Erythroblast (primary cell): ENCODE measurements at regions not wholly inside any gene's neighbourhood (a gene's known extent, or its start where the extent isn't known, plus 50 kb on each side); places are given as distances from the start of the nearest gene placed in this dataset.
"Not testable (repeated sequence)": the region's sequence is repeated elsewhere in the genome, so short reads cannot be mapped to it uniquely, and the experiment has no call there.

Source experiments
- DNase-seq, 2 experiments: peaks; one replicate each; lab custom pipeline; 2025; lab: John Stamatoyannopoulos, UW
- GATA1 ChIP-seq: IDR thresholded peaks from 2 replicates; pipeline ENCODE4 v1.6.1; 2011; ENCODE audit warnings: low read depth, mild to moderate bottlenecking, control low read depth, low read length, moderate library complexity
- POLR2A ChIP-seq: IDR thresholded peaks from 2 replicates; pipeline ENCODE4 v1.6.1; 2011; ENCODE audit warnings: mild to moderate bottlenecking, low read length

DNA sequence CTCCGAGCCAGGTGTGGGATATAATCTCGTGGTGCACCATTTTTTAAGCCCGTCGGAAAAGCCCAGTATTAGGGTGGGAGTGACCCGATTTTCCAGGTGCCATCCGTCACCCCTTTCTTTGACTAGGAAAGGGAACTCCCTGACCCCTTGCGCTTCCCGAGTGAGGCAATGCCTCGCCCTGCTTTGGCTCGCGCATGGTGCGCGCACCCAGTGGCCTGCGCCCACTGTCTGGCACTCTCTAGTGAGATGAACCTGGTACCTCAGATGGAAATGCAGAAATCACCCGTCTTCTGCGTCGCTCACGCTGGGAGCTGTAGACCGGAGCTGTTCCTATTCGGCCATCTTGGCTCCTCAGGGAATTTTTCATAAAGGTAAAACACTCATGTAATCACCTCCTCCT lies 63.9 kb downstream of the RWDD3 start:
- DNase-seq, result not testable (repeated sequence)

DNA sequence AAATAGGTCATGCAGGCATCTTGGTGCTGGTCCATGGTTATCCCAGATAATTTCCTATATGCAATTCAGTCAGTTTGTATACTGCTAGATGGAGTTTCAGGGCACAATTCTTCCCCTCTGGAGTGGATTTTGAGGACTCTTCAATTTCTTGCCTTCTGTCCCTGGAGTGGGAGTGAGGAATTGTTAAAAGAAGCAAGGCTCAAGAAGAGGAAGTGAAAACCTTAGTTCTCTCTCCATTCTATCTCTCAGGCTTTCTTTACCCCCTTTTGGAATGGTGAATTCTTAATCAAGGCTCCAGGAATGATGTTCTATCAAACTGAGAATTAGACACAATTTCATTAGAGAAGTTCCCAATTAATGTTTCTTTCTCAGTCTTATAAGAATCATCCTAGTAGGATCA lies 67.1 kb downstream of the RWDD3 start:
- TF ChIP-seq GATA1 (no peak), POLR2A (no peak)
- no peak for DNase-seq

DNA sequence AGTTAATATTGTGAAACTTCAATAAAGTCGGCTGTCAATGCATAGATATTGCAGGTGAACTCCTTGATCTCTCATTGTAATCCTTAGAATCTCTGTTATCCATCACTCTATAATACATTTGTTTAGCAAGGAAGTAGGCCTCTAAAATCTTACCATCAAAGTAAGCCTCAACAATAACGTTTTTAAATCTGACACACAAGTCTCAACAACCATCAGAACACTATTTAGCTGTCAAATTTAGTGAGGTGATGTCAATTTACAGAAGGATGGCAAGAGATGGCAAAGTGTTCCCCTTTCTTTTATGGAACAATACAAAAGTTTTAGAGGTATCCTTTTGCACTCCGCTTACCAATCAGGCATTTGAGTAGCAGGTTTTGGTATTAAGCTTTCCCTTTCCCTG lies 67.6 kb downstream of the RWDD3 start:
- DNase-seq, result no peak
- TF ChIP-seq POLR2A (no peak), GATA1 (no peak)

DNA sequence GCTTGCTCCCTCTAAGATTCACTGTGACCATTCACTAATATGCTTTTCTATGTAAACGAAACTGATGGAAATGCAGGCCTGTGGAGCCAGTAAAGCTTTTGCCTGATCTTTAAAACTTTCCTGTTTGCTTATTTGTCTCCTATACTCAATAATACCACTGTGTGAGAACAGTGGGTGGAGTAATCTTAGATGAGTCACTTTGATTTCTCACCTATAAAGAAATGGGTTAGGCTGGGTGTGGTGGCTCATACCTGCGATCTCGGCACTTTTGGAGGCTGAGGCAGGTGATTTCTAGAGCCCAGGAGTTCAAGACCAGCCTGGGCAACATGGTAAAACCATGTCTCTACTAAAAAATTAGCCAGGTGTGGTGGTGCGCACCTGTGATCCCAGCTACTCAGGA lies 70.8 kb downstream of the RWDD3 start:
- DNase-seq, result no peak
- no peak for TF ChIP-seq GATA1
- TF ChIP-seq POLR2A, result no peak

DNA sequence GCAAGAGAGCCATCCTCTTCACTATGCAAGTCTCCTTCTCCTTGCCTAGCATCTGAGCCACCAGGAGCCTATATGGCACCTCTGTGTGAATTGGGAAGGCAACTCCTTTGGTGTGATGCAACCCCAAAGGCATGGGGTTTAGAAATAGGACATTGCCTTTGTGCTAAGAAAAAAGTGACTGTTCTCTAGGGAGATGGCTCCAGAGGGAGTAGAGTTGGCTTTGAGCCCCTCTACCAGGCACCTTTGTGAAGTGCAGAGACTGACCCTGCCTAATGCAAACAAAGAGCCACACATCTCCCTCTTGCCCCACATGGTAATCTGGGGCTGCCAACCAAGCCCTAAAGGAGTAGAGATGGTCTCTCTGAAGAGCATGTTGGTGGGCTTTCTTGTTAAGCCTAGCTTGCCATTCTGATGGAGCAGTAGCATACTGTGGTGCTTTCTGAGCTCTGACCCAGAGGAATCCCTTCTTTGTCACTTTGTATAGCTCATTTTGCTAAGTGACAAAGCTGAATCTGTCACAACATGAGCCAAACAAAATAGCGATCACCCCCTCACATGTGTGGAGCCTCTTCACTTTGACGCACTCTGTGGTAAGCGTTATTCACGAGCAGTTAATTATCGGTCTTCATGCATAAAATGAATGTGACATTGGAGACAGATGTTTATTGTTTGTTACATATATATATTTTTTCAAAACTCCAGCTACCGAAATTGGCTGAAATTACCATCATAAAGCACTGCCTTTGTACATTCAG lies 74.4 kb downstream of the RWDD3 start:
- TF ChIP-seq POLR2A (no peak), GATA1 (no peak)
- DNase-seq, result no peak

DNA sequence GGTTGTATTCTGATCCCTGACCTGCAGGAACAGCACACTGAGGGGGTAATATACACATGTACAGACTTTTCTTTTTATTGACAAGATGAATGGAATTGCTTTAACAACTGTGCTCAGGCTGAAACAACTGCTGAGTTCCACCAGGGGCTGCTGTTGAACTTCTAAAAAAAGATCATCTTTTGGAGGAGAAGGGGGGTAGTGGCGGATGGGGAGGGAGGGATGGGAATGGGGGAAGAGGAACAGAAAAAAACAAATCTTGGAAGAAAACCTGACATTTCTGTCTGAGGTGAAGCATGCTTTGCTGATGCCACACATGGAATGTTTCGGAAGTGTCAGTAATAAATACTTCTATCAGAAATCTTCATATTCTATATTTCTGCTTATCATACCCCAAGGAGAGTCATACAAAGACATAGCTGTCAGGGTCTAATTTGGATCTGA lies 75.0 kb downstream of the RWDD3 start:
- no peak for TF ChIP-seq GATA1
- no peak for TF ChIP-seq POLR2A
- peak; percentile 20 to 22 for DNase-seq

DNA sequence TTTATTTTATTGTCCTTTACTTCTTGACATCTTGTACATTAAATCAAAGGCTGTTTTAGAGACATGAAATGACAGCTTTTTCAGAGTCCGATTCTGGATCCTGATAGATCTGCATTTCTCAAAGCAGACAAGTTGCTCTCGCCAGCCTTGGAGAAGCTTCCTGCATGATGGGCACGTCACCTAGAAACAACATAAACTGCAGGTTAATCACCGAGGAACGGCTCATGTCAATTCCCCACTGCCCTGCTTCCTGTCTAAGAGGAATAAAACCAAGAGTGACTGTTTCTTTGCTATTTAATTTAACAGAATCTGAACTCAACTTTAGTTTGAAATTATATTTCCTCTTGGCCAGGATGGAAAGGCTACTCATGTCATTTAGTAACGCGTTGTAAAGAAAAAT lies 77.0 kb downstream of the RWDD3 start:
- no peak for TF ChIP-seq GATA1
- TF ChIP-seq POLR2A, result no peak
- no peak for DNase-seq

DNA sequence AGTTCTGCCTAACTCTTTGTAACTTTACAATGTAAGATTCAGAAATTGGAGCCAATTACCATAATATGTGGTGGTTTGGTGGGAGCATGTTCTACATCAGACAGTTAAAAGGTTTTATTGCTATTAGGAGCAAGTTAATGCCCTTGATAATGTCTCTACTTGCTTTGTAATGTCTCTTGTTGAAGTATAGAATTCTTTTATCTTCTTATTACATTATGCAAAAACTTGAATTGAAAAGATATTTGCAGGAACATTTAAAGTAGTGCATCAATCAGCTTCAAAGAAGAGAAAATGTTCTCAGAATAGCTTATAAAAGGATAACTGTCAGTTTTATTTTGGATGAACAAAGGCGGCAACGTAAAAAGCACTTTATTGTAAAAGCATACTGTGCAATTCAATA lies 77.8 kb downstream of the RWDD3 start:
- TF ChIP-seq POLR2A (no peak), GATA1 (no peak)
- no peak for DNase-seq

DNA sequence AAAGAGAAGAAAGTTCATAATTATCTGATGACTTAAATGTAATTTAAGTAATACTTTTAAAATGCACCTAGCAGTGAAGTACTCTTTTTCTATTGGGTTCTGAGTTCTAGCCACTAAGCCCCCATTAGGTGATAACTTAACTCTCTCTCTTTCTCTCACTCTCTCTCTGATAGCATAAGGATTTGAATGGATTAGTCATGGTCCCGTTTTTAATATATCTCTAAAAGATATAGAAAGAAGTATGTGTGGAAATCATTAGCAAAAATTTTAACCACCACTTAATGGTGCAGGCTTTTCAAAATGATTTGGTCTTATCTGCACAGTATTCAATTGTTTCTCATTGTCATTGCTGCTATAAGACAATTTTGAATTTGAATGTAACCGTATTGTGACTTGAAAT lies 78.2 kb downstream of the RWDD3 start:
- TF ChIP-seq GATA1 (no peak), POLR2A (no peak)
- no peak for DNase-seq

DNA sequence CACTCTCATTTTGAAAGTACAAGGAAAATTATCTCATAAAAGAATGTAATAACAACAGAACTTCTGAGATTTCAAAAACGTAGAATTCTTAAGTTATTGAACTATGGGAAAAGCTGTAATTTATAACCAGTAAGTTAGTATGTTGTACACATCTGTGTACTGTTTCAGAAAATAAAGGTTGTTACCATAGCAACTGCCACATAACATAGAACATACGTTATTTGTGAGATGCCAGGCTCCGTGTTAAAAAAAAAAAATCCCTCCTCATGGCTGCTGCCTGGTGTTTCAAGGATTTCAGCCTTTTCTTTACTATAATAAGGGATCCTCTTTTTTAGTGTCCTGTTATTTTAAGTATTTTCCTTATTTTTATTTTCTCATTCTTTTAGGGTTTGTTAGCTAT lies 79.5 kb downstream of the RWDD3 start:
- DNase-seq, result no peak
- TF ChIP-seq GATA1 (no peak), POLR2A (no peak)

DNA sequence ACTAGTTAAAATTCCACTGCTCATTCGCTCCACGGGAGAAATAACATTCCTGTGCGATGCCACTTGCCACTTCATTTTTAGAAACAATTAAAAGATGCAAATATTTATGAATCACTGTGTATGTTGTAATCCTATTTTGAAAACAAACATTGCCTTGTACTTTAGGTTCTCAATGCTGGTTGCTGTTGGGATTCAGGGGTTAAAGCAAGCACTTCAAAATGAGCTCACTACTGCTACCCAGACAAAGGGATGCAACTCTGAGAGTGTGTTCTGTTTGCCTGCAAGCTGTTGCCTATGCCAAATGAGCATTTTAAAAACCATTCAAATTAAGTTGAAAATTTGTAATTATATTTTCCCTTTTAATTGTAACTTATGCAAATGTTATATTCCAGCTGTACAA lies 87.5 kb downstream of the RWDD3 start:
- no peak for TF ChIP-seq GATA1
- TF ChIP-seq POLR2A, result no peak
- no peak for DNase-seq

DNA sequence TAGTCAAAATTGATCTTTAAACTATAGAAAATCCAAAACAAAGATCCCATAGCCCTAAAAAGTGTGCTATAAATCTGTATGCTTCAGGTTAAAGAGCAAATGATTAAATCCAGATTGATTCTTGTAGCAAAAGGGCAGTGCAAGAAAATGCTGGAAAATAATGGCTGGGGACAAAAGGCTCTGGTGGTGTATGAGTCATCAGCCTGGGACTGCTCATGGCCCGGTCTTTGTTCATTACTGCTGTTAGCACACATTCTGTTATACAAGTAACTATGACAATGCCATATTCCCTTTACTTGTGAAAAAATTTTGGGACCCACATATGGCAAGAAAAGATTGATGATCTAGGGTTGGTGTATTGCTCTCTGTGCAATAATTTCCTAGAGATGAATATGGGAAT lies 89.1 kb downstream of the RWDD3 start:
- no peak for DNase-seq
- TF ChIP-seq POLR2A (no peak), GATA1 (no peak)

DNA sequence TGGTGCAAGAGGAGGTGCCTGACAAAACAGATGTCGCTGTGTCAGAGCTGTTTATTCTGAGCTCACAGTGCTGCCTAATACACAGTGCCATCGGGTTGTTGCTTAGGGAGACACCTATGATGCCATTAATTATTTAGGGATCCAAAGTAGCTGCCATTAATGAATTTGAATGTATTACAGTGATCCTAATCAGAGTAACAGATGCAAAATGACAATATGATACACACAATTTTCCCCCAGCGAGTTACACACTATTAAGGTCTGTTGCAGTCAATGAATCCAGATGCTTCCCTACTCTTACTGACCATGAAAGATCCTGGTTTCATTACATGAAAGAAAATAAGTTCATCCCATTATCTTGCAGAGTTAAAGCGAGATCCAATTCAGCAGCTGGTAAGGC lies 91.3 kb downstream of the RWDD3 start:
- no peak for DNase-seq
- no peak for TF ChIP-seq GATA1
- TF ChIP-seq POLR2A, result no peak

DNA sequence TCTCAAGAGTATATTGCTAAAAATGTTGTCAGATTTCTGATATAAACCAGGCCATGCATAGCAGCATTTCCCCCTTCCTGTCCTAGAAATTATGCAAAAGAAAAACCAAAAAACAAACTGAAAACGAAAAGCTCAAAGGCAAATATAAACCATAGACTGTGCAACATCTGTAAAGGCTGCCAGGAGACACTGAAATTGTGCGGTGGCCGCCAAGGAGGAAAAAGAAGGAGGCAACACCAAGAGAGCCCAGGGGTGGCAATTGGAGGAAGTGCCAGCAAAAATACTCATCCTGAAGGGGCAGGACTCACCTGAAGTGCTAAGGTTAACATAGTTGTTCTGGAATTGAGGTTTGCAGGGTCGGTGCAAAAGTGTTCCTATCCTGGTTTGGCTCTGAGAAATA lies 92.0 kb downstream of the RWDD3 start:
- no peak for DNase-seq
- TF ChIP-seq GATA1, result no peak
- TF ChIP-seq POLR2A, result no peak

DNA sequence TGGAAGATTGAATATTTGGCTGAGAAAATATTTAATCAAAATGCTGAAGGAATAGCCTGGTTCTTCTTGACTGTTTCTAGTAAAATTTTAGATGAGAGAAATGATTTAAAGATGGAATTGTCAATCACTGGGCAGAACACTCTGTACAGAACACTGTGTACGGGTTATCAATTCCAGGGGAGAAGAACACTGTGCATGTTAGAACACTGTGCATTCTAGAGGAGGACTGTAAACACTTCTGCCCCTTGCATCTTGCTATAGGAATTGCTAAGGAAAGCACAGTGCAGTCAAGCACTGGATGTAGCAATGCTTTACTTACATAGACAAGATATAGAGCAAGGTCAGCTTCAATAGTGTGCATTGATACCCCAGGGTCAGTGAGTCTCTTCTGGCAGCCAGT lies 98.7 kb downstream of the RWDD3 start:
- TF ChIP-seq GATA1 (no peak), POLR2A (no peak)
- no peak for DNase-seq
